ENCODE measurements at regions not wholly inside any gene's neighbourhood (a gene's known extent, or its start where the extent isn't known, plus 50 kb on each side); places are given as distances from the start of the nearest gene placed in this dataset.
"Not testable (repeated sequence)": the region's sequence is repeated elsewhere in the genome, so short reads cannot be mapped to it uniquely, and the experiment has no call there.

DNA sequence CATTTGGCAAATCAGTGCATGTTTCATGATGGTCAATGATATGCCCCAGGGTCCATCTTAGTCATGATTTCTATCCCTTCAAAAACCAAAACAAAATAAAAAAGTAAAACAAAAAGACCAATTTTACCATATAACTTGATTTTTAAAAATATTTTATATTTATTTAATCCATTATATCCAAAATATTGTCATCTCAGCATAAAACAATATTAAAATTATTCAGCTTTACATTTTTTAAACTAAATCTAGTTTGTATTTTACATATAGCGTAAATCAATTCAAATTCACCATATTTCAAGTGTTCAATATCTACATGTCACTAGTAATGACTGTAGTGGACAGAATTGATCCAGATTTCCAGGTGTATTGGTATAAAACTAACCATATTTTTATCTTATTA lies 187.4 kb upstream of the C1QTNF3 start:
- TF ChIP-seq SUZ12 (IDR thresholded peaks at IDR 0.05; ENCODE audit: extremely low read depth, insufficient read depth, insufficient read length); YY1 (IDR thresholded peaks at IDR 0.05; ENCODE audit: insufficient read depth, insufficient read length): not testable (repeated sequence)

All from NT2/D1 (cell line).